Natural killer cell (primary cell): ENCODE measurements at regions not wholly inside any gene's neighbourhood (a gene's known extent, or its start where the extent isn't known, plus 50 kb on each side); places are given as distances from the start of the nearest gene placed in this dataset.

ENCODE experiments used
- ATAC-seq, 3 donors: fragments of 150-1000 bp in 2 of 3; fragments of 200-7000 bp in 1 of 3; cut with Tn5 transposase; 1 replicate in 1 of 3; 2 replicates in 2 of 3; pipeline ENCODE4 v1.10.0; 2021; ENCODE audit warnings: mild to moderate bottlenecking in 2 of 3, moderate library complexity in 2 of 3
- DNase-seq, 2 donors: peaks; one replicate each; pipeline versions ENCODE4 v3.0.0 to v3.0.0-alpha.2; 2013 to 2021; ENCODE audit warnings: mixed read lengths in 1 of 2
- H3K27ac ChIP-seq: one replicate; pipeline ENCODE4 v1.5.1; 2013; ENCODE audit warnings: mild to moderate bottlenecking, low read length
- H3K27me3 ChIP-seq: one replicate; pipeline ENCODE4 v1.6.1; 2013; ENCODE audit warnings: low read length; ENCODE audit not compliant: control insufficient read depth, insufficient read depth
- H3K36me3 ChIP-seq: one replicate; pipeline ENCODE4 v1.6.1; 2013; ENCODE audit warnings: low read length; ENCODE audit not compliant: control insufficient read depth, insufficient read depth
- H3K4me1 ChIP-seq: one replicate; pipeline ENCODE4 v1.6.1; 2013; ENCODE audit warnings: low read length; ENCODE audit not compliant: control insufficient read depth, insufficient read depth
- H3K4me3 ChIP-seq: one replicate; pipeline ENCODE4 v1.5.1; 2013; ENCODE audit warnings: low read length
- H3K9me3 ChIP-seq: one replicate; pipeline ENCODE4 v1.6.1; 2013; ENCODE audit warnings: low read length; ENCODE audit not compliant: control insufficient read depth, insufficient read depth
- H3K27ac Mint-ChIP-seq, 2 donors: one replicate each; pipeline ENCODE4 v1.8.0; 2022; ENCODE audit warnings: mild to moderate bottlenecking in 2 of 2, mixed read lengths in 2 of 2, moderate library complexity in 1 of 2
- H3K27me3 Mint-ChIP-seq, 2 donors: one replicate each; pipeline ENCODE4 v1.8.0; 2022; ENCODE audit warnings: low read depth in 2 of 2, mixed read lengths in 2 of 2
- H3K36me3 Mint-ChIP-seq: one replicate; pipeline ENCODE4 v1.8.0; 2022; ENCODE audit warnings: mixed read lengths
- H3K4me1 Mint-ChIP-seq, 2 donors: one replicate each; pipeline ENCODE4 v1.8.0; 2022; ENCODE audit warnings: mixed read lengths in 2 of 2
- H3K4me3 Mint-ChIP-seq: one replicate; pipeline ENCODE4 v1.8.0; 2022; ENCODE audit warnings: mild to moderate bottlenecking, moderate library complexity, mixed read lengths
- H3K9me3 Mint-ChIP-seq, 2 donors: one replicate each; pipeline ENCODE4 v1.8.0; 2022; ENCODE audit warnings: mixed read lengths in 2 of 2
- WGBS: methylation state at CpG from one replicate; pipeline ENCODE4 v1.1.7; 2013; ENCODE audit warnings: missing lambda C conversion rate; ENCODE audit not compliant: insufficient coverage; 5-methylcytosine and 5-hydroxymethylcytosine counted together
- intact Hi-C: fragments of 100-400 bp; cut with micrococcal nuclease; formaldehyde crosslinking; loops from one replicate; pipeline ENCODE4 v1.14.2; 2022
- TF ChIP-seq, protein P1 (sequence below): fragments of 200-600 bp; IDR thresholded peaks from one replicate; pipeline ENCODE4 v1.8.0; 2022; ENCODE audit warnings: antibody characterized with exemption

DNA sequence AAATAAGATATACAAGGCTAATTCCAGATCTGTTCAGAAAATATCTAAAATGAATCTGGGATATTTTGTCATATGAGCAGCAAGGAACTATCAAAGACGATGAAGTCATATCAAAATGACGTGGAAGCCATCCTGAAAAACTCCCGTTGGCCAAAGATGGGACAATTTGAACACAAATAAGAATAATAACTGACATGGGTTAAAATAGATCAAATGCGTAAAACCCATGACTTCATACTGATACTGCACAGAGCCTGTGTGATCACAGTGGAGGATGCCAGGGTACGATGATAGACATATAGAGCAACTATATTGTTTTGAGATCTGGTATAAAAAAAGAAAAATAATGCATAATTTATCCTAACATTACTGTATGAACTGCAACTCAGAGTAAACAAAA, 51.0 kb upstream of the PIP5K1B start:
- no peaks in the 10 kb centered on the region for H3K9me3 Mint-ChIP-seq
- Histone ChIP-seq H3K36me3 (no peaks in the 10 kb centered on the region), H3K27me3 (peaks cover 2% of the 10 kb centered on the region), H3K9me3 (no peaks in the 10 kb centered on the region), H3K4me3 (no peak overlapping the region), H3K27ac (no peak overlapping the region), H3K4me1 (no peaks in the 10 kb centered on the region)
- H3K4me1 Mint-ChIP-seq = no peaks in the 10 kb centered on the region
- 92% methylated on average over 4 of the region's 5 CpGs for WGBS
- H3K27ac Mint-ChIP-seq = no peak overlapping the region
- H3K4me3 Mint-ChIP-seq = no peak overlapping the region
- TF ChIP-seq, protein P1, sequence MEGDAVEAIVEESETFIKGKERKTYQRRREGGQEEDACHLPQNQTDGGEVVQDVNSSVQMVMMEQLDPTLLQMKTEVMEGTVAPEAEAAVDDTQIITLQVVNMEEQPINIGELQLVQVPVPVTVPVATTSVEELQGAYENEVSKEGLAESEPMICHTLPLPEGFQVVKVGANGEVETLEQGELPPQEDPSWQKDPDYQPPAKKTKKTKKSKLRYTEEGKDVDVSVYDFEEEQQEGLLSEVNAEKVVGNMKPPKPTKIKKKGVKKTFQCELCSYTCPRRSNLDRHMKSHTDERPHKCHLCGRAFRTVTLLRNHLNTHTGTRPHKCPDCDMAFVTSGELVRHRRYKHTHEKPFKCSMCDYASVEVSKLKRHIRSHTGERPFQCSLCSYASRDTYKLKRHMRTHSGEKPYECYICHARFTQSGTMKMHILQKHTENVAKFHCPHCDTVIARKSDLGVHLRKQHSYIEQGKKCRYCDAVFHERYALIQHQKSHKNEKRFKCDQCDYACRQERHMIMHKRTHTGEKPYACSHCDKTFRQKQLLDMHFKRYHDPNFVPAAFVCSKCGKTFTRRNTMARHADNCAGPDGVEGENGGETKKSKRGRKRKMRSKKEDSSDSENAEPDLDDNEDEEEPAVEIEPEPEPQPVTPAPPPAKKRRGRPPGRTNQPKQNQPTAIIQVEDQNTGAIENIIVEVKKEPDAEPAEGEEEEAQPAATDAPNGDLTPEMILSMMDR = no peak
- ATAC-seq = no peak
- intact Hi-C loops = no loop called here
- peaks cover 14 to 57% of the 10 kb centered on the region in 2 donors for H3K27me3 Mint-ChIP-seq
- H3K36me3 Mint-ChIP-seq = no peaks in the 10 kb centered on the region
- DNase-seq = no peak
